CD8-positive, alpha-beta memory T cell (primary cell): ENCODE measurements at regions not wholly inside any gene's neighbourhood (a gene's known extent, or its start where the extent isn't known, plus 50 kb on each side); places are given as distances from the start of the nearest gene placed in this dataset.

Experiments
- CTCF ChIA-PET: fragments of 350-600 bp; sonication (Branson Sonifier 250); formaldehyde crosslinking; loops from one replicate; lab custom pipeline; 2021; ENCODE audit warnings: antibody characterized with exemption; lab: Charles Lee
- POLR2A ChIA-PET: fragments of 350-600 bp; sonication (Branson Sonifier 250); formaldehyde crosslinking; loops from one replicate; lab custom pipeline; 2021; ENCODE audit warnings: antibody characterized with exemption; lab: Charles Lee
- DNase-seq, 5 donors: peaks; one replicate each; pipeline versions ENCODE4 v3.0.0 to v3.0.0-alpha.2; 2020 to 2022; ENCODE audit warnings: mixed read lengths in 1 of 5
- H3K27ac ChIP-seq: one replicate; pipeline ENCODE4 v1.7.0; 2013; ENCODE audit warnings: low read depth, mild to moderate bottlenecking, low read length, moderate library complexity
- H3K27me3 ChIP-seq: 2 replicates; pipeline ENCODE4 v1.7.0; 2013; ENCODE audit warnings: low read length, mild to moderate bottlenecking; ENCODE audit not compliant: insufficient read depth, poor library complexity, severe bottlenecking
- H3K36me3 ChIP-seq: 2 replicates; pipeline ENCODE4 v1.7.0; 2013; ENCODE audit warnings: mild to moderate bottlenecking, low read length, moderate library complexity; ENCODE audit not compliant: insufficient read depth
- H3K4me1 ChIP-seq: 2 replicates; pipeline ENCODE4 v1.7.0; 2013; ENCODE audit warnings: mild to moderate bottlenecking, low read length, moderate library complexity; ENCODE audit not compliant: insufficient read depth
- H3K4me3 ChIP-seq: 2 replicates; pipeline ENCODE4 v1.7.0; 2013; ENCODE audit warnings: mild to moderate bottlenecking, low read length
- H3K9me3 ChIP-seq: 2 replicates; pipeline ENCODE4 v1.7.0; 2013; ENCODE audit warnings: mild to moderate bottlenecking, low read length
- H3K27ac Mint-ChIP-seq, 8 donors: one replicate each; pipeline ENCODE4 v1.8.0; 2020 to 2021; ENCODE audit warnings: mixed read lengths in 8 of 8, mild to moderate bottlenecking in 6 of 8, inconsistent platforms in 3 of 8, moderate library complexity in 3 of 8
- H3K27me3 Mint-ChIP-seq, 2 donors: one replicate each; pipeline ENCODE4 v1.8.0; 2020 to 2021; ENCODE audit warnings: mixed read lengths in 2 of 2, mild to moderate bottlenecking in 1 of 2, moderate library complexity in 1 of 2
- H3K36me3 Mint-ChIP-seq, 3 donors: one replicate each; pipeline ENCODE4 v1.8.0; 2020 to 2021; ENCODE audit warnings: mixed read lengths in 3 of 3, inconsistent platforms in 1 of 3, mild to moderate bottlenecking in 1 of 3
- H3K4me1 Mint-ChIP-seq, 3 donors: one replicate each; pipeline ENCODE4 v1.8.0; 2020 to 2021; ENCODE audit warnings: mixed read lengths in 3 of 3, inconsistent platforms in 1 of 3, mild to moderate bottlenecking in 1 of 3
- H3K4me3 Mint-ChIP-seq, 7 donors: one replicate each; pipeline ENCODE4 v1.8.0; 2020 to 2021; ENCODE audit warnings: mixed read lengths in 7 of 7, mild to moderate bottlenecking in 6 of 7, moderate library complexity in 4 of 7, inconsistent platforms in 2 of 7
- H3K9me3 Mint-ChIP-seq, 5 donors: one replicate each; pipeline ENCODE4 v1.8.0; 2020 to 2022; ENCODE audit warnings: mixed read lengths in 5 of 5, mild to moderate bottlenecking in 3 of 5, moderate library complexity in 2 of 5, inconsistent platforms in 1 of 5

- H3K4me3 ChIP-seq = no peak overlapping the region
- peaks cover 0 to 2% (median 0%) of the 10 kb centered on the region in 3 donors for H3K36me3 Mint-ChIP-seq
- H3K4me1 ChIP-seq = no peaks in the 10 kb centered on the region
- POLR2A ChIA-PET = no interaction called here
- no peaks in the 10 kb centered on the region for H3K9me3 ChIP-seq
- no peak for DNase-seq
- CTCF ChIA-PET = no interaction called here
- H3K9me3 Mint-ChIP-seq = no peaks in the 10 kb centered on the region
- no peaks in the 10 kb centered on the region for H3K27me3 ChIP-seq
- H3K27ac ChIP-seq = no peak overlapping the region
- no peaks in the 10 kb centered on the region for H3K36me3 ChIP-seq
- no peaks in the 10 kb centered on the region for H3K4me1 Mint-ChIP-seq
- no peak overlapping the region for H3K4me3 Mint-ChIP-seq
- no peak overlapping the region for H3K27ac Mint-ChIP-seq
- H3K27me3 Mint-ChIP-seq = peaks cover 5 to 19% of the 10 kb centered on the region in 2 donors
Measured at GRCh38 chr6:140059947-140060346, 685.5 kb upstream of the CITED2 start.

- Mint-ChIP-seq H3K4me3 (no peak overlapping the region), H3K4me1 (no peaks in the 10 kb centered on the region), H3K9me3 (no peaks in the 10 kb centered on the region), H3K27ac (no peak overlapping the region), H3K36me3 (peaks cover 0 to 2% (median 0%) of the 10 kb centered on the region in 3 donors), H3K27me3 (peaks cover 5 to 19% of the 10 kb centered on the region in 2 donors)
- Histone ChIP-seq H3K4me3 (no peak overlapping the region), H3K4me1 (no peaks in the 10 kb centered on the region), H3K9me3 (no peaks in the 10 kb centered on the region), H3K27ac (no peak overlapping the region), H3K36me3 (no peaks in the 10 kb centered on the region), H3K27me3 (no peaks in the 10 kb centered on the region)
- ChIA-PET CTCF (no interaction called here), POLR2A (no interaction called here)
- DNase-seq = no peak
Measured at GRCh38 chr6:140058863-140059262, 684.4 kb upstream of the CITED2 start.

DNA sequence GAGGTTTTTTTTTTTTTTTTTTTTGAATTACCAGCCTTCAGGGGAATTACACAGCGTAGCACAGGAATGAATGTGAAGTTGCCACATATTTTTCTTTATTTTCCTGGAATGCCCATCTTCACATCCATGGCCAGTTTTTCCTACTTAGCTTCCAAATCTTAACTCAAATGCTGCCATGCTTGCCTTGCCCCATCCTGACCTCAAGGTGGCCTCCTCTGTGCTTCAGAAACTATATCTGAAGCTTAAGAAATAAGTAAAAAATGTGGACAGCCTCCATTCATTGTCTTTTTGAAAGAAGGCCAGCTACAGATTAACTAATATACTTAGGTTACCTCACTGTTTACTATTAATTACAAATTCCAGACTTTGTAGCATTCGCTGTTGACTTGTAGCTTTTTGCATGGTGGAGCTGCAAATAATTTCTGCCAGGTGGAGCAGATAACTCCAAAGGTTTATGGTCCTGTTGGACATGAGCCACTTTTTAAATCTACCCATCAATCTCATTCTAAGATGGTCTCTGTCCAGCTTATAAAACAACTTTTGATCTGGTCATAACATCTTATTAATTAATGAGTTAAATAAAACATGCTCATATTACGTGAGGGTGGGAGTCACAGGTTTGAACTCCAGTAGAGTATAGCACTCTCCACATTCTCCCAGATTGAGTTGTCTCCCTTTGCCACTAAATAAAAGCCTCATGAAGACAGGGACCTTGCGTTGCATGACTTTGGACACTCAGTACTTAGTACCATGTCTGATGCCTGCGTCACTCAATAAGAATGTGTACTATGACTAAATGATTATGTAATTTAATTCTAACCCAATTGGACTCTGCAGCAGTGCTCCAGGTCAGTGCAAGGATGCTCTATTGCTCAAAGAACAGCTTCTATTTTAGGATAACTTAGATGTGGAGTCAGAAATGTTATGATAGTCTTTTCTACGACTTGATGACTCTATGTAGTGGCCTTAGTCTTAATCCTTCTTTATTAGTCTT lies 678.6 kb upstream of the CITED2 start:
- no peaks in the 10 kb centered on the region for H3K36me3 Mint-ChIP-seq
- H3K27ac Mint-ChIP-seq = no peak overlapping the region
- Histone ChIP-seq H3K4me1 (no peaks in the 10 kb centered on the region), H3K9me3 (no peaks in the 10 kb centered on the region), H3K27me3 (peaks cover 7% of the 10 kb centered on the region), H3K27ac (no peak overlapping the region), H3K36me3 (no peaks in the 10 kb centered on the region), H3K4me3 (no peak overlapping the region)
- peaks cover 4 to 22% of the 10 kb centered on the region in 2 donors for H3K27me3 Mint-ChIP-seq
- H3K9me3 Mint-ChIP-seq = no peaks in the 10 kb centered on the region
- H3K4me3 Mint-ChIP-seq = no peak overlapping the region
- DNase-seq = no peak
- POLR2A ChIA-PET = interaction anchor here (0.7 kb wide), 1 partner anchor 326 kb away, joined by 7 read pairs; no protein-coding TSS in a partner anchor
- CTCF ChIA-PET = no interaction called here
- no peaks in the 10 kb centered on the region for H3K4me1 Mint-ChIP-seq

DNA sequence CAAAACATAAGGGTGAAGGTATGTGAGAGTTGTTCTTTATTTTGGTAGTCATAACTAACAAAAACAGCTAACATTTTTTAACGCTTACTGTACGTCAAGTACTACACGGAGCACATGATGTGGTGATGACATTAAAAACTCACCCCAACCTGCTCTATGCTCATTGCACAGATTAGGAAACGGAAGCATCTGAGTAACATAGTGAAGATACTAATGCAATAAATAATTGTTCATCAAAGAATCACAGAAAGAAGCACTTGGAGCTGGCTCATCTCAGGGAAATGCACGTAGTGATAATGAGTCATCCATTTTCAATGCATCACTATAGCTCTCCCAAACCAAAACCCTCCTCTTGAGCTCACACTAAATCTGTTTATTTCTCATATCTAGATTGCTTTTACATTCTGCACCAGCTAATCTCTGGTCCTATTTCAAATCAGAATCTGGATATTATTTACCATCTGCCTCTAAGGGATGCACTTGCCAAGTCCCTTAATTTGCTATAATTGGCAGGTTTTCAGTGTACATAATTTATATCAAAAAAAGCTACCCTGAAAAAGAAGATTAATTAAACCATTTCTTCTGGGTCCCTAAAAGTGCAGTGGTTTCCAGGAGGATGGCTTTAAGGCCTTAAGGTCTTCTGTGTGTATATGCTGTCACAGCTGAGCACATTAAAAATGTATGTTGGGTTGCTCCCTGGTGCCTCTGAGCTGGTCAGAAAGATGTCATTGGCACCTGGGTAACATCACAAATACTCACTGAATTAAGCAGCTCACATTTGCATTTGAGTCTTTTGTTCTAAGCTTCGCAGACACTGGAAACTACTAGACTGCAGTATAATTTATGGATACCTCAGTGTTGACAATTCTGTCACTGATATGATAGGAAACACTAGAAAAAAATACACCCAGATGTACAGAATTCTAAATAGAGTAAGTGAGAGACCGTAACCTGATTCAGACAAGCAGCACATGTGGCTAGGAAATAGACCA lies 677.4 kb upstream of the CITED2 start:
- Mint-ChIP-seq H3K27ac (no peak overlapping the region), H3K36me3 (no peaks in the 10 kb centered on the region), H3K4me3 (no peak overlapping the region), H3K9me3 (peaks cover 0 to 2% (median 0%) of the 10 kb centered on the region in 5 donors), H3K4me1 (peaks cover 0 to 4% (median 0%) of the 10 kb centered on the region in 3 donors), H3K27me3 (peaks cover 4 to 20% of the 10 kb centered on the region in 2 donors)
- no peak for DNase-seq
- H3K9me3 ChIP-seq = no peaks in the 10 kb centered on the region
- H3K4me1 ChIP-seq = no peaks in the 10 kb centered on the region
- no peaks in the 10 kb centered on the region for H3K36me3 ChIP-seq
- ChIA-PET CTCF (interaction anchor here (1.5 kb wide), 1 partner anchor 679 kb away, joined by 3 read pairs; no protein-coding TSS in a partner anchor), POLR2A (no interaction called here)
- no peak overlapping the region for H3K27ac ChIP-seq
- H3K4me3 ChIP-seq = no peak overlapping the region
- peaks cover 7% of the 10 kb centered on the region for H3K27me3 ChIP-seq

DNA sequence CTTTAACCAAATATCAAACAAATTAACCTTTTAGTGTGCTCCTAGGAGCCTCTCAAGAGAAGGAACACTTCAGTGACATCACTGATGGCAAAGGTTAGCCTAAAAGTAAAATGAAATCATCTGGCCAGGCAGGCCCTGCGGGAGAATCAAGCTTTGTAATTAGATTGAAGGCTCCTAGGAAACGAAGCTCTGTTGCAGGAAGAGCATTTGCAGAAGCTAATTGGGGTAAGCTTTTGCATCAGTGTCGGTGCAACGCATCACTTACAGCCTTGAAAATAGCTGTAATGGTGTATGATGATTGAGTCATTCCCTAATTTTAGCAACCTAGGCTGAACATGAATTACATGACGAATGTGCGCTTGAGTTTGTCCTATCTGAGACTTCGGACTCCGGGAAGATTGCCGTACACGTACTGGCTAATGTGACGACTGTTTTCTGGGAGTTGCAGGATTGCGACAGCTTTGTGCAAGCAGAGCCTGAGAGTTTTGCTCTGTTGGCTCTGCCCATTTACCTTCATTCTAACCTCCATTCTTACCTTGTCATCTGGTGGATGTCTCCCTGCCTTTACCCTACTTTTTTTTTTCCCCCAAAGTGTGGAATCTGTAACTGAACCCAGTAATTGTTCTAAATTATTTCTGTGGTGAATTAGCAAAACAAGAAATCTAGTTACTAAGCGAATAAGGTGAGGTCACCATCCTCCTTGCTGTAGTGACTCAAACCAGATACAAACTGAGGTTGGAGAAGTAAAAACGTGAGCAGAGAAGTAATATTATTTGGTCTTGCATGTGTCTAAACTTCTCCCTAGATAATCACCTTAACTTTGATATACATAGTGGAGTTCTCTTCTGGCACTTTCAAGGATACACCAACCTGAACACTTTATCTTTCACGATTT lies 675.9 kb upstream of the CITED2 start:
- H3K9me3 Mint-ChIP-seq = peaks cover 0 to 4% (median 0%) of the 10 kb centered on the region in 5 donors
- peaks cover 0 to 4% (median 0%) of the 10 kb centered on the region in 3 donors for H3K4me1 Mint-ChIP-seq
- CTCF ChIA-PET = no interaction called here
- H3K4me3 ChIP-seq = no peak overlapping the region
- POLR2A ChIA-PET = no interaction called here
- H3K27me3 Mint-ChIP-seq = peaks cover 2 to 12% of the 10 kb centered on the region in 2 donors
- H3K27me3 ChIP-seq = peaks cover 7% of the 10 kb centered on the region
- no peaks in the 10 kb centered on the region for H3K9me3 ChIP-seq
- no peaks in the 10 kb centered on the region for H3K4me1 ChIP-seq
- no peaks in the 10 kb centered on the region for H3K36me3 ChIP-seq
- DNase-seq = no peak
- H3K36me3 Mint-ChIP-seq = no peaks in the 10 kb centered on the region
- no peak overlapping the region for H3K27ac Mint-ChIP-seq
- no peak overlapping the region for H3K4me3 Mint-ChIP-seq
- H3K27ac ChIP-seq = no peak overlapping the region

DNA sequence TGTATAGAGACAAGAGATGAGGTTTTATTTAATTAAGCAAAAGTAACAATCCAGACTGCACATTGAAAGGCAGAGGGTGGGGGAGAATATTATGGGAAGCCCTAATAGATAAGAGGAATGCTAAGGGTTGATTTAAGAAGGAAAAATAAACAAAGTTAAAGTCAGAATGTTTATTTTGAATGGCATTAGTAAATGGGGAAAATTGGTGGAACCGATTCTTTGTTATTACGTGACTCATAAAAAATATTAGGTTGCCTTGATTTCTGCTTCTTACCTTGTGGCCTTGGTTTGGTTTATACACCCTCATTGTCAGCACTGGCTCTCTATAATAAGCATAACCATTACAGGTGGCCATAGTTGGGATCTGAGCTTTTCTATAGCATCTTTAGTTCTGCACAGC lies 674.8 kb upstream of the CITED2 start:
- peaks cover 0 to 4% (median 0%) of the 10 kb centered on the region in 5 donors for H3K9me3 Mint-ChIP-seq
- Histone ChIP-seq H3K4me3 (no peak overlapping the region), H3K27me3 (peaks cover 7% of the 10 kb centered on the region), H3K36me3 (no peaks in the 10 kb centered on the region), H3K9me3 (no peaks in the 10 kb centered on the region), H3K27ac (no peak overlapping the region), H3K4me1 (no peaks in the 10 kb centered on the region)
- peaks cover 2 to 12% of the 10 kb centered on the region in 2 donors for H3K27me3 Mint-ChIP-seq
- H3K36me3 Mint-ChIP-seq = no peaks in the 10 kb centered on the region
- ChIA-PET POLR2A (no interaction called here), CTCF (no interaction called here)
- no peak for DNase-seq
- peaks cover 0 to 4% (median 0%) of the 10 kb centered on the region in 3 donors for H3K4me1 Mint-ChIP-seq
- no peak overlapping the region for H3K4me3 Mint-ChIP-seq
- no peak overlapping the region for H3K27ac Mint-ChIP-seq

- ChIA-PET POLR2A (no interaction called here), CTCF (no interaction called here)
- no peak overlapping the region for H3K4me3 Mint-ChIP-seq
- Histone ChIP-seq H3K36me3 (no peaks in the 10 kb centered on the region), H3K27ac (no peak overlapping the region), H3K9me3 (no peaks in the 10 kb centered on the region), H3K27me3 (peaks cover 7% of the 10 kb centered on the region), H3K4me3 (no peak overlapping the region), H3K4me1 (no peaks in the 10 kb centered on the region)
- no peak for DNase-seq
- peaks cover 0 to 4% (median 0%) of the 10 kb centered on the region in 3 donors for H3K4me1 Mint-ChIP-seq
- H3K9me3 Mint-ChIP-seq = peaks cover 0 to 4% (median 0%) of the 10 kb centered on the region in 5 donors
- H3K27ac Mint-ChIP-seq = no peak overlapping the region
- peaks cover 2 to 12% of the 10 kb centered on the region in 2 donors for H3K27me3 Mint-ChIP-seq
- no peaks in the 10 kb centered on the region for H3K36me3 Mint-ChIP-seq
Measured at GRCh38 chr6:140048202-140048790, 673.8 kb upstream of the CITED2 start.
